ENCODE measurements at regions not wholly inside any gene's neighbourhood (a gene's known extent, or its start where the extent isn't known, plus 50 kb on each side); places are given as distances from the start of the nearest gene placed in this dataset.

DNA sequence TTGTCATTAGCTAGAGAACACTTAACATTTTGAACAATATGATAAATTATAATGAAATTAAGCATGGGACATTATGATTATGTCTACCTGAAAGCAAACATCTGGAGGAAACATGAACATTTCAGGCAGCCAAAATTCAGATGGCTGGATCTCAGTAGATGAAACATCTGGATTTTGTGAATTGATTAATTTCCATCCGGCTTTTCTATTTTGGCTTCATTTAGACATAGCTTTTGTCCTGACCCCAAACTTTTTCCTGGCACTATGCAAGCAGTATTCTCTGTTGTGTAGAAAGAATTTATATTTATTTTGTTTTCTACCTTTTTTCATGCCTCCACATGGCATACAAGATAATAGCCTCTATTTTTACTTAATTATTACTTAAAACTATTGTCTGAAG lies 186.3 kb downstream of the OGFRL1 start:
- TF ChIP-seq, protein P1, sequence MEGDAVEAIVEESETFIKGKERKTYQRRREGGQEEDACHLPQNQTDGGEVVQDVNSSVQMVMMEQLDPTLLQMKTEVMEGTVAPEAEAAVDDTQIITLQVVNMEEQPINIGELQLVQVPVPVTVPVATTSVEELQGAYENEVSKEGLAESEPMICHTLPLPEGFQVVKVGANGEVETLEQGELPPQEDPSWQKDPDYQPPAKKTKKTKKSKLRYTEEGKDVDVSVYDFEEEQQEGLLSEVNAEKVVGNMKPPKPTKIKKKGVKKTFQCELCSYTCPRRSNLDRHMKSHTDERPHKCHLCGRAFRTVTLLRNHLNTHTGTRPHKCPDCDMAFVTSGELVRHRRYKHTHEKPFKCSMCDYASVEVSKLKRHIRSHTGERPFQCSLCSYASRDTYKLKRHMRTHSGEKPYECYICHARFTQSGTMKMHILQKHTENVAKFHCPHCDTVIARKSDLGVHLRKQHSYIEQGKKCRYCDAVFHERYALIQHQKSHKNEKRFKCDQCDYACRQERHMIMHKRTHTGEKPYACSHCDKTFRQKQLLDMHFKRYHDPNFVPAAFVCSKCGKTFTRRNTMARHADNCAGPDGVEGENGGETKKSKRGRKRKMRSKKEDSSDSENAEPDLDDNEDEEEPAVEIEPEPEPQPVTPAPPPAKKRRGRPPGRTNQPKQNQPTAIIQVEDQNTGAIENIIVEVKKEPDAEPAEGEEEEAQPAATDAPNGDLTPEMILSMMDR (IDR thresholded peaks at IDR 0.05; ENCODE audit: extremely low read depth in 1 of 2, insufficient read depth in 1 of 2, low read depth in 1 of 2, low read length in 2 of 2) = no peak
- TF ChIP-seq MAX (IDR thresholded peaks at IDR 0.05; ENCODE audit: insufficient read depth, insufficient read length) = no peak
- no peak for TF ChIP-seq POLR2A (IDR thresholded peaks at IDR 0.05; ENCODE audit: low read depth, low read length)
- TF ChIP-seq POLR2AphosphoS5 (IDR thresholded peaks at IDR 0.05; ENCODE audit: insufficient read depth, low read depth, low read length) = no peak
- TF ChIP-seq JUN (IDR thresholded peaks at IDR 0.05; ENCODE audit: borderline replicate concordance, insufficient read depth, insufficient read length, low read depth) = no peak
- TF ChIP-seq EZH2 (IDR thresholded peaks at IDR 0.05; ENCODE audit: borderline replicate concordance, low read depth, low read length, severe bottlenecking) = no peak
- TF ChIP-seq GATA2 (IDR thresholded peaks at IDR 0.05; ENCODE audit: insufficient read depth, insufficient read length, low read depth, low read length) = no peak
- no peak for TF ChIP-seq FOS (IDR thresholded peaks at IDR 0.05; ENCODE audit: borderline replicate concordance, insufficient read depth, low read length)
